ENCODE measurements at regions not wholly inside any gene's neighbourhood (a gene's known extent, or its start where the extent isn't known, plus 50 kb on each side); places are given as distances from the start of the nearest gene placed in this dataset.

DNA sequence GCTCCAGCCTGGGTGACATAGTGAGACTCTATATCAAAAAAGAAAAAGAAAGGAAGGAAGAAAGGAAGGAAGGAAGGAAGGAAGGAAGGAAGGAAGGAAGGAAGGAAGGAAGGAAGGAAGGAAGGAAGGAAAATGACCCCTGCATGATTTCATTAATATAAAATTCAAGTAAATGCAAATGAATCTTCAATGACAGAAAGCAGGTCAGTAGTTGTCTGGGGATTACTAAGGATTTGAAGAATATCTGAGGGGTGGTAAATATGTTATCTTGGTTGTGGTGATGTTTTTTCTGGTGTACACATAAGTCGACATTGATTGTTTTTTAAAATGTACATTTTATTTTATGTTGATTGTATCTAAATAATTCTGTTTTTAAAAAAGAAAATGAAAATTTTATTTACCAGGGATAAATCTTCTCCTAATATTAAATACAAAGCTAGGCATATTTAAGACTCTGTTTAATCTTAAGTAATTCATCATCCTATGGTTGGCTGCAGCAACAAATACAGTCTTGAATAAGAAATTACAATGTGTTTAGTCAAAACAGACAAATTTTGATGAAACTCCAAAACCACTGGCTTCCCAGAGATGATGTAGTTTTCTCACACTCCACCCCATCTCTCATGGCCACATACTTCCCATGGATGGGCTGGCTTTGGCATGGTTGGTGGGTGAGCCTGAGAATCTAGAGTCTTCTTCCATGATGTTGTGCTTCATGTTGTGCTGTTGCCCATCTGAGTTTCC is 314.7 kb upstream of the REG3G start:
- TF ChIP-seq CTCF (conservative IDR thresholded peaks at IDR 0.05; ENCODE audit: low read depth, low read length) = no peak
- no peak for TF ChIP-seq EZH2 (IDR thresholded peaks at IDR 0.05; ENCODE audit: borderline replicate concordance, low read depth, low read length, poor library complexity, severe bottlenecking)

Measured in A673 (cell line).